Activated T-cell treated with anti-CD3 and anti-CD28 coated beads, Interleukin-2, amount 50 U/mL, for 72 hours (primary cell): ENCODE measurements at regions not wholly inside any gene's neighbourhood (a gene's known extent, or its start where the extent isn't known, plus 50 kb on each side); places are given as distances from the start of the nearest gene placed in this dataset.
"Not testable (repeated sequence)": the region's sequence is repeated elsewhere in the genome, so short reads cannot be mapped to it uniquely, and the experiment has no call there.

Source experiments
- ATAC-seq, 2 donors: fragments of 150-1000 bp; cut with Tn5 transposase; replicated peaks in 1 of 2; 2 replicates each; pipeline ENCODE4 v1.10.0; 2021; ENCODE audit warnings: moderate library complexity in 2 of 2, mild to moderate bottlenecking in 1 of 2
- DNase-seq, 2 donors: peaks; one replicate each; pipeline ENCODE4 v3.0.0; 2021 to 2022; ENCODE audit warnings: mixed read lengths in 1 of 2
- H3K27ac Mint-ChIP-seq: one replicate; pipeline ENCODE4 v1.8.0; 2022; ENCODE audit warnings: mild to moderate bottlenecking, moderate library complexity, mixed read lengths
- H3K27me3 Mint-ChIP-seq: one replicate; pipeline ENCODE4 v1.8.0; 2022; ENCODE audit warnings: low read depth, mixed read lengths
- H3K36me3 Mint-ChIP-seq, 2 donors: one replicate each; pipeline ENCODE4 v1.8.0; 2022; ENCODE audit warnings: mixed read lengths in 2 of 2, mild to moderate bottlenecking in 1 of 2; ENCODE audit not compliant: insufficient read depth in 2 of 2
- H3K4me1 Mint-ChIP-seq: one replicate; pipeline ENCODE4 v1.8.0; 2022; ENCODE audit warnings: low read depth, mixed read lengths
- H3K4me3 Mint-ChIP-seq, 2 donors: one replicate each; pipeline ENCODE4 v1.8.0; 2022; ENCODE audit warnings: mild to moderate bottlenecking in 2 of 2, mixed read lengths in 2 of 2, moderate library complexity in 2 of 2
- H3K9me3 Mint-ChIP-seq, 2 donors: one replicate each; pipeline ENCODE4 v1.8.0; 2022; ENCODE audit warnings: mixed read lengths in 2 of 2

- no peak overlapping the region for H3K27ac Mint-ChIP-seq
- peaks cover 5% of the 10 kb centered on the region for H3K4me1 Mint-ChIP-seq
These were observed 114.5 kb downstream of the FAM53A start for GRCh38 chr4:1569461-1570151.

DNA sequence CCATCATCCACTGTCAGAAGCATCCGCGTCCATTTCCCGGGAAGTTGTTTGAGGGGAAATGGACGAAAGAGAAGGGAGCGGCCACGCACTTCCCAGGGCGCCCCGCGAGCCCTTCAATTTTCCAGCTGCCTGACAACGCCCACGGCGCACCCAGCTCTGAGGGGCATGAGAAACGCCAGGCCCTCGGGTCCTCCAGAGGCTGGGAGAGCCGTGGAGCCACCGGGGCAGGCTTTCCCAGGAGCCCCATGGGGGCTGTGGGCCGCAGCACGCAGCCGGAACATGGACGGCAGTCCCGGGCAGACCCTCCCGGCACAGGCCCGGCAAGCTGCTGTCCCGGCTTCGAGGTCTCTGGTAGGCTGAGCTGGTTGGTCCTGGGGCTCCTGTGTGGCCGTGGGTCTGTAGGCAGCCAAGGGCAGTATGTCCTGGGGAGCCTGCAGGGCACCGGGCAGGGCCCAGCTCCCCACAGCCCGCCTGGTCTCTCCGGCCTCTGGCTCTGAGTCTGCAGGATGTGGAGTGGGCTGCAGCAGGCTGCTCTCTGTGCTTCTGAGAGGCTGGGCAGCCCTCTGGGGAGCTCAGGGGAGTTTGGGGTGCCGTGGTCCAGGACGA is 115.2 kb downstream of the FAM53A start:
- ATAC-seq, result no peak
- Mint-ChIP-seq H3K27ac (no peak overlapping the region), H3K4me1 (peaks cover 5% of the 10 kb centered on the region), H3K9me3 (no peaks in the 10 kb centered on the region), H3K4me3 (no peak overlapping the region), H3K36me3 (no peaks in the 10 kb centered on the region), H3K27me3 (peaks cover 6% of the 10 kb centered on the region)
- no peak for DNase-seq

More at GRCh38 chr4:1569461-1570151, 114.5 kb downstream of the FAM53A start:
- DNase-seq (no peak), ATAC-seq (no peak)
- Mint-ChIP-seq H3K36me3 (no peaks in the 10 kb centered on the region), H3K9me3 (no peaks in the 10 kb centered on the region), H3K4me3 (no peak overlapping the region), H3K27me3 (peaks cover 6% of the 10 kb centered on the region)

- no peak overlapping the region for H3K27ac Mint-ChIP-seq
- peaks cover 6% of the 10 kb centered on the region for H3K27me3 Mint-ChIP-seq
- DNase-seq, result no peak
- H3K4me1 Mint-ChIP-seq, result peaks cover 5% of the 10 kb centered on the region
- H3K36me3 Mint-ChIP-seq, result no peaks in the 10 kb centered on the region
- H3K9me3 Mint-ChIP-seq, result no peaks in the 10 kb centered on the region
- ATAC-seq, result no peak
- no peak overlapping the region for H3K4me3 Mint-ChIP-seq
These were observed 116.1 kb downstream of the FAM53A start for GRCh38 chr4:1567808-1568581.

GRCh38 chr4:1567519-1567807 is 116.7 kb downstream of the FAM53A start:
- Mint-ChIP-seq H3K27ac (no peak overlapping the region), H3K9me3 (no peaks in the 10 kb centered on the region), H3K4me3 (no peak overlapping the region), H3K27me3 (peaks cover 6% of the 10 kb centered on the region), H3K36me3 (no peaks in the 10 kb centered on the region), H3K4me1 (peaks cover 5% of the 10 kb centered on the region)
- DNase-seq (no peak), ATAC-seq (no peak)

GRCh38 chr4:1566838-1567518 is 117.1 kb downstream of the FAM53A start:
- no peak overlapping the region for H3K4me3 Mint-ChIP-seq
- DNase-seq (no peak), ATAC-seq (no peak)
- no peaks in the 10 kb centered on the region for H3K36me3 Mint-ChIP-seq
- peaks cover 6% of the 10 kb centered on the region for H3K27me3 Mint-ChIP-seq
- no peaks in the 10 kb centered on the region for H3K9me3 Mint-ChIP-seq
- H3K4me1 Mint-ChIP-seq, result peaks cover 5% of the 10 kb centered on the region
- no peak overlapping the region for H3K27ac Mint-ChIP-seq

- H3K27ac Mint-ChIP-seq, H3K9me3 Mint-ChIP-seq, DNase-seq, H3K27me3 Mint-ChIP-seq, H3K4me1 Mint-ChIP-seq, H3K36me3 Mint-ChIP-seq: not testable (repeated sequence)
- H3K4me3 Mint-ChIP-seq, result peak overlapping the region in 1 of 2 donors; percentile 25
- peak; percentile 25 to 26 for ATAC-seq
These were observed 117.7 kb downstream of the FAM53A start for GRCh38 chr4:1566301-1566837.

- H3K36me3 Mint-ChIP-seq, result no peaks in the 10 kb centered on the region
- peaks cover 5% of the 10 kb centered on the region for H3K4me1 Mint-ChIP-seq
- peak overlapping the region in 1 of 2 donors; percentile 25 for H3K4me3 Mint-ChIP-seq
- ATAC-seq, result peak in 1 of 2 donors; percentile 33
- DNase-seq, result no peak
- peaks cover 6% of the 10 kb centered on the region for H3K27me3 Mint-ChIP-seq
- no peaks in the 10 kb centered on the region for H3K9me3 Mint-ChIP-seq
- H3K27ac Mint-ChIP-seq, result no peak overlapping the region
These were observed 118.4 kb downstream of the FAM53A start for GRCh38 chr4:1565598-1566295.

DNA sequence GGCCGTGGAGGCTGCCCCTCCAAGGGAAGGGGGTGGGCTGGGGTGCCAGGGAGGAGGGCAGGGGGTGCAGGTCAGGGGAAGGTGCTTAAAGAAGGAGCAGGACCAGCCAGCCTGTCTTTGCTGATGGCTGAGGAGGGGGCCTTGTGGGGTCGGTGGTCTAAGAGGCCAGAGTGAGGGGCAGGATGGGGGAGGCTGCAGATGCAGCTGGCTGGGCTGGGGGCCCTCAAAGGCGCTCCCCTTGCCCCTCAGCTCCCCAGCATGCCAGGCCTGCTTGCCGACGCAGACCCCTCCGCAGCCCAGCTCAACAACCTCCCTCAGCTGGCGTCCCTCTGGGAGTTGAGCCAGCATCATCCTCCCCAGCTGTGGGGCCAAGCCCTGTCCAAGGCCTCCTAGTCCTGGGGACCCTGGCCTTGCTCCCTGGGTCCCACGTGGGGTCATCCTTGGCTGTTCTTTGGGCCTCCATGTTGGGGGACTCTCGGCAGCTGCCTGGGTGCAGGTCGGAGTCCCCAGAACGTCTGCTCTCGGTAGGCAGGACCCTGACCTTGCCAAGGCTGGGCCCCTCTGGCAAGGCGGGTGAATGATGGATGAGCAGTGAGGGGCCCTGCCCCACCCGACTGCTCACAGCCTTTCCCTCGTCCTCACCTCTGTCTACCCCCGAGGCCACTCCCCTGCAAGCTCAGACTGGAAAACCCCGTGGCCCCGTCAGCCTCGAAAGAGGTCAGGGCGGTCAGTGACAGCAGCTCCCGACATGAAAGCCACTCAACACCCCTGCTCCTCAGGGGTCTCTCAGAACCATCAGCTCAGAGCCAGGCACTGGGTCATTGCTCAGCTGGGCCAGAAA is 119.4 kb downstream of the FAM53A start:
- Mint-ChIP-seq H3K27me3 (peaks cover 6% of the 10 kb centered on the region), H3K9me3 (no peaks in the 10 kb centered on the region), H3K36me3 (no peaks in the 10 kb centered on the region), H3K27ac (no peak overlapping the region), H3K4me3 (no peak overlapping the region), H3K4me1 (peaks cover 5% of the 10 kb centered on the region)
- DNase-seq, result no peak
- ATAC-seq, result no peak

GRCh38 chr4:1563768-1564485 is 120.2 kb downstream of the FAM53A start:
- no peak for ATAC-seq
- H3K4me3 Mint-ChIP-seq, result no peak overlapping the region
- DNase-seq, result no peak
- no peaks in the 10 kb centered on the region for H3K9me3 Mint-ChIP-seq
- no peaks in the 10 kb centered on the region for H3K36me3 Mint-ChIP-seq
- H3K27ac Mint-ChIP-seq, result no peak overlapping the region
- peaks cover 5% of the 10 kb centered on the region for H3K4me1 Mint-ChIP-seq
- H3K27me3 Mint-ChIP-seq, result peaks cover 6% of the 10 kb centered on the region

DNA sequence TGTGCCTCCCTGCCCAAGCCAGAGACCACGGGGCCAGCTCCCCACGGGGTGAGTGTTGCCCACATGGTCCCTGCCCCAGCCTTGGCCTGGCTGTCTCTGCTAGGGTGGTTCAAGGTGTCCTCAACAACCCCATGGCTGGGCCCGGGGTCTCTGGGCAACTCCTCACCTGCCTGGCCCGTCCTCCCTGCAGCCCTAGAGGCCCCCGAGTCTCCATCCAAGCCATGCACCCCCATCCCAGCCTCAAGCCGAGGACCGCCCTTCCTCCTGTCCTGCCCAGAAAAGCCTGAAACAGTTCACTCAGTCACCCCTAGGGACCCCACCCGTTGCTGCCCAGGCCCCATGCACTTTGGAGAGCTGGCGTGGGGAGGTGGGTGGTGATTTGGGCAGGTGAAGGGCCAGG is 120.9 kb downstream of the FAM53A start:
- DNase-seq (no peak), ATAC-seq (no peak)
- H3K36me3 Mint-ChIP-seq, result no peaks in the 10 kb centered on the region
- H3K27me3 Mint-ChIP-seq, result peaks cover 6% of the 10 kb centered on the region
- H3K4me1 Mint-ChIP-seq, result peaks cover 5% of the 10 kb centered on the region
- H3K27ac Mint-ChIP-seq, result no peak overlapping the region
- no peak overlapping the region for H3K4me3 Mint-ChIP-seq
- H3K9me3 Mint-ChIP-seq, result no peaks in the 10 kb centered on the region

- H3K36me3 Mint-ChIP-seq, result no peaks in the 10 kb centered on the region
- H3K4me3 Mint-ChIP-seq, result no peak overlapping the region
- peaks cover 6% of the 10 kb centered on the region for H3K27me3 Mint-ChIP-seq
- DNase-seq (no peak), ATAC-seq (no peak)
- no peak overlapping the region for H3K27ac Mint-ChIP-seq
- peaks cover 5% of the 10 kb centered on the region for H3K4me1 Mint-ChIP-seq
- no peaks in the 10 kb centered on the region for H3K9me3 Mint-ChIP-seq
These were observed 121.3 kb downstream of the FAM53A start for GRCh38 chr4:1562771-1563170.
